ENCODE measurements at regions not wholly inside any gene's neighbourhood (a gene's known extent, or its start where the extent isn't known, plus 50 kb on each side); places are given as distances from the start of the nearest gene placed in this dataset.

- Mint-ChIP-seq H3K4me3 (ENCODE audit: unreplicated experiment) (no peak overlapping the region), H3K27ac (ENCODE audit: unreplicated experiment) (no peak overlapping the region), H3K4me1 (ENCODE audit: low read depth, unreplicated experiment) (no peaks in the 10 kb centered on the region), H3K36me3 (ENCODE audit: low read depth, unreplicated experiment) (no peaks in the 10 kb centered on the region), H3K9me3 (ENCODE audit: unreplicated experiment) (no peaks in the 10 kb centered on the region), H3K27me3 (ENCODE audit: low read depth, unreplicated experiment) (no peaks in the 10 kb centered on the region)
- H3K4me3 ChIP-seq (ENCODE audit: insufficient read depth, low read depth, low read length), result no peak overlapping the region
- H2AFZ ChIP-seq (ENCODE audit: low read depth, low read length), result no peak overlapping the region
- no peak overlapping the region for H3K9ac ChIP-seq (ENCODE audit: low read length)
- FAIRE-seq, result no peak
- no peak for DNase-seq (ENCODE audit: low read depth)
- H4K20me1 ChIP-seq (ENCODE audit: insufficient read depth, low read length), result peaks cover 5% of the 10 kb centered on the region
- no peaks in the 10 kb centered on the region for H3K27me3 ChIP-seq (ENCODE audit: insufficient read depth, low read length)
- no peaks in the 10 kb centered on the region for H3K79me2 ChIP-seq (ENCODE audit: insufficient read depth, low read length)
- H3K4me1 ChIP-seq (ENCODE audit: insufficient read depth, low read length), result no peaks in the 10 kb centered on the region
- no peak overlapping the region for H3K4me2 ChIP-seq (ENCODE audit: low read length)
- no peaks in the 10 kb centered on the region for H3K9me3 ChIP-seq (ENCODE audit: insufficient read depth, low read depth, low read length)
- no peaks in the 10 kb centered on the region for H3K36me3 ChIP-seq (ENCODE audit: insufficient read depth, low read length)
- no peak overlapping the region for H3K27ac ChIP-seq (ENCODE audit: low read depth, low read length)
- TF ChIP-seq EZH2 (IDR thresholded peaks at IDR 0.05; ENCODE audit: insufficient read depth, low read length), result no peak
- no peak for TF ChIP-seq CTCF (IDR thresholded peaks at IDR 0.05; ENCODE audit: insufficient read depth, low read depth, low read length)
These were observed 660.9 kb downstream of the LIG4 start for GRCh38 chr13:107554460-107554859.

- no peaks in the 10 kb centered on the region for H3K27me3 ChIP-seq (ENCODE audit: insufficient read depth, low read length)
- H3K9me3 ChIP-seq (ENCODE audit: insufficient read depth, low read depth, low read length), result no peaks in the 10 kb centered on the region
- DNase-seq (ENCODE audit: low read depth), result no peak
- no peaks in the 10 kb centered on the region for H3K27me3 Mint-ChIP-seq (ENCODE audit: low read depth, unreplicated experiment)
- H3K4me2 ChIP-seq (ENCODE audit: low read length), result no peak overlapping the region
- no peaks in the 10 kb centered on the region for H3K4me1 ChIP-seq (ENCODE audit: insufficient read depth, low read length)
- H3K4me3 Mint-ChIP-seq (ENCODE audit: unreplicated experiment), result no peak overlapping the region
- no peaks in the 10 kb centered on the region for H3K9me3 Mint-ChIP-seq (ENCODE audit: unreplicated experiment)
- TF ChIP-seq EZH2 (IDR thresholded peaks at IDR 0.05; ENCODE audit: insufficient read depth, low read length) (no peak), CTCF (IDR thresholded peaks at IDR 0.05; ENCODE audit: insufficient read depth, low read depth, low read length) (no peak)
- peaks cover 5% of the 10 kb centered on the region for H4K20me1 ChIP-seq (ENCODE audit: insufficient read depth, low read length)
- H3K27ac Mint-ChIP-seq (ENCODE audit: unreplicated experiment), result no peak overlapping the region
- no peak for FAIRE-seq
- H3K79me2 ChIP-seq (ENCODE audit: insufficient read depth, low read length), result no peaks in the 10 kb centered on the region
- H3K27ac ChIP-seq (ENCODE audit: low read depth, low read length), result no peak overlapping the region
- H3K36me3 Mint-ChIP-seq (ENCODE audit: low read depth, unreplicated experiment), result no peaks in the 10 kb centered on the region
- H3K36me3 ChIP-seq (ENCODE audit: insufficient read depth, low read length), result no peaks in the 10 kb centered on the region
- H3K9ac ChIP-seq (ENCODE audit: low read length), result no peak overlapping the region
- H3K4me1 Mint-ChIP-seq (ENCODE audit: low read depth, unreplicated experiment), result no peaks in the 10 kb centered on the region
- H2AFZ ChIP-seq (ENCODE audit: low read depth, low read length), result no peak overlapping the region
- H3K4me3 ChIP-seq (ENCODE audit: insufficient read depth, low read depth, low read length), result no peak overlapping the region
These were observed 661.5 kb downstream of the LIG4 start for GRCh38 chr13:107553838-107554237.

GRCh38 chr13:107551521-107551920, 663.8 kb downstream of the LIG4 start:
- no peak for FAIRE-seq
- H3K27ac Mint-ChIP-seq (ENCODE audit: unreplicated experiment), result no peak overlapping the region

More at GRCh38 chr13:107551521-107551920, 663.8 kb downstream of the LIG4 start:
- Mint-ChIP-seq H3K4me1 (ENCODE audit: low read depth, unreplicated experiment) (no peaks in the 10 kb centered on the region), H3K27me3 (ENCODE audit: low read depth, unreplicated experiment) (no peaks in the 10 kb centered on the region), H3K4me3 (ENCODE audit: unreplicated experiment) (no peak overlapping the region), H3K36me3 (ENCODE audit: low read depth, unreplicated experiment) (no peaks in the 10 kb centered on the region), H3K9me3 (ENCODE audit: unreplicated experiment) (no peaks in the 10 kb centered on the region)
- Histone ChIP-seq H3K79me2 (ENCODE audit: insufficient read depth, low read length) (no peaks in the 10 kb centered on the region), H3K9ac (ENCODE audit: low read length) (no peak overlapping the region), H3K4me3 (ENCODE audit: insufficient read depth, low read depth, low read length) (no peak overlapping the region), H3K36me3 (ENCODE audit: insufficient read depth, low read length) (no peaks in the 10 kb centered on the region), H3K9me3 (ENCODE audit: insufficient read depth, low read depth, low read length) (no peaks in the 10 kb centered on the region), H2AFZ (ENCODE audit: low read depth, low read length) (no peak overlapping the region), H3K27me3 (ENCODE audit: insufficient read depth, low read length) (no peaks in the 10 kb centered on the region), H4K20me1 (ENCODE audit: insufficient read depth, low read length) (peaks cover 5% of the 10 kb centered on the region), H3K4me1 (ENCODE audit: insufficient read depth, low read length) (no peaks in the 10 kb centered on the region), H3K27ac (ENCODE audit: low read depth, low read length) (no peak overlapping the region), H3K4me2 (ENCODE audit: low read length) (no peak overlapping the region)
- DNase-seq (ENCODE audit: low read depth), result no peak
- no peak for TF ChIP-seq CTCF (IDR thresholded peaks at IDR 0.05; ENCODE audit: insufficient read depth, low read depth, low read length)
- TF ChIP-seq EZH2 (IDR thresholded peaks at IDR 0.05; ENCODE audit: insufficient read depth, low read length), result no peak

All from astrocyte (in vitro differentiated cells and primary cell).